Germinal center (tissue), 1 donor: ENCODE measurements at regions not wholly inside any gene's neighbourhood (a gene's known extent, or its start where the extent isn't known, plus 50 kb on each side); places are given as distances from the start of the nearest gene placed in this dataset.

Source experiments
- DNase-seq: peaks from one replicate; pipeline ENCODE4 v3.0.0; 2012; ENCODE audit warnings: mixed read lengths, low spot score

- DNase-seq, result no peak
These were observed 516.8 kb downstream of the CFAP47 start for GRCh38 chrX:36436361-36436760.

GRCh38 chrX:36443007-36443406, 523.5 kb downstream of the CFAP47 start:
- DNase-seq, result no peak

GRCh38 chrX:36445566-36445965, 526.0 kb downstream of the CFAP47 start:
- DNase-seq, result no peak

GRCh38 chrX:36462142-36462541, 542.6 kb downstream of the CFAP47 start:
- no peak for DNase-seq

GRCh38 chrX:36480441-36480990, 527.6 kb upstream of the FAM47C start:
- no peak for DNase-seq

- DNase-seq, result no peak
These were observed 506.9 kb upstream of the FAM47C start for GRCh38 chrX:36501169-36501702.

- DNase-seq, result no peak
These were observed 503.5 kb upstream of the FAM47C start for GRCh38 chrX:36504625-36505024.

GRCh38 chrX:36508042-36508441, 500.1 kb upstream of the FAM47C start:
- no peak for DNase-seq

- DNase-seq, result no peak
These were observed 497.4 kb upstream of the FAM47C start for GRCh38 chrX:36510736-36511135.

GRCh38 chrX:36528661-36529060, 479.5 kb upstream of the FAM47C start:
- DNase-seq, result no peak

- DNase-seq, result no peak
These were observed 473.3 kb upstream of the FAM47C start for GRCh38 chrX:36534900-36535299.

- no peak for DNase-seq
These were observed 464.7 kb upstream of the FAM47C start for GRCh38 chrX:36543499-36543898.

- DNase-seq, result no peak
These were observed 445.2 kb upstream of the FAM47C start for GRCh38 chrX:36562986-36563385.

GRCh38 chrX:36568946-36569345, 439.2 kb upstream of the FAM47C start:
- no peak for DNase-seq

GRCh38 chrX:36573720-36574119, 434.4 kb upstream of the FAM47C start:
- no peak for DNase-seq

GRCh38 chrX:36575670-36576069, 432.5 kb upstream of the FAM47C start:
- no peak for DNase-seq

- DNase-seq, result no peak
These were observed 431.2 kb upstream of the FAM47C start for GRCh38 chrX:36577006-36577405.

- DNase-seq, result no peak
These were observed 427.1 kb upstream of the FAM47C start for GRCh38 chrX:36581030-36581429.

- no peak for DNase-seq
These were observed 424.5 kb upstream of the FAM47C start for GRCh38 chrX:36583674-36584073.

GRCh38 chrX:36609616-36610585, 398.3 kb upstream of the FAM47C start:
- DNase-seq, result no peak

GRCh38 chrX:36626898-36627297, 381.3 kb upstream of the FAM47C start:
- DNase-seq, result no peak

- no peak for DNase-seq
These were observed 367.9 kb upstream of the FAM47C start for GRCh38 chrX:36640232-36640631.

- no peak for DNase-seq
These were observed 366.1 kb upstream of the FAM47C start for GRCh38 chrX:36642052-36642451.
